ENCODE measurements at regions not wholly inside any gene's neighbourhood (a gene's known extent, or its start where the extent isn't known, plus 50 kb on each side); places are given as distances from the start of the nearest gene placed in this dataset.

DNA sequence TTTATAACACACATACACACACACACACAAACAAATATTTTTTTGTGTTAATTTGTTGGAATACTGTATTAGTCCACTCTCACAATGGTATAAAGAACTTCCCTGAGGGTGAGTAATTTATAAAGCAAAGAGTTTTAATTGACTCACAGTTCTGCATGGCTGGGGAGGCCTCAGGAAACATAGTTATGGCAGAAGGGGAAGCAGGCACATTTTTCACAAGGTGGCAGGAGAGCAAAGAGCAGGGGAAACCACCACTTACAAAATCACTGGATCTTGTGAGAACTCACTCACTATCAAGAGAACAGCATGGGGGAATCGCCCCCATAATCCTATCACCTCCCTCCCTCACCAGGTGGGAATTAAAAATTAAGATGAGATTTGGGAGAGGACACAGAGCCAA lies 205.4 kb upstream of the PTPRD start:
- H3K9me3 Mint-ChIP-seq (ENCODE audit: insufficient read depth) = no peaks in the 10 kb centered on the region
- H3K27me3 Mint-ChIP-seq = no peaks in the 10 kb centered on the region
- Histone ChIP-seq H3K4me2 (replicated peaks; ENCODE audit: low read depth, low read length, poor library complexity, severe bottlenecking) (no peak overlapping the region), H3K4me1 (ENCODE audit: control insufficient read depth in 2 of 2, insufficient read depth in 2 of 2, low read length in 2 of 2) (no peaks in the 10 kb centered on the region), H3K9me3 (ENCODE audit: control extremely low read depth in 1 of 3, control insufficient read depth in 2 of 3, insufficient read depth in 1 of 3, low read length in 2 of 3) (peaks cover 0 to 7% (median 0%) of the 10 kb centered on the region in 3 donors), H3K27ac (ENCODE audit: low read length in 2 of 2) (no peak overlapping the region), H3K9ac (ENCODE audit: low read length) (no peak overlapping the region), H3K4me3 (ENCODE audit: control extremely low read depth in 1 of 5, extremely low read depth in 1 of 5, insufficient read depth in 1 of 5, low read depth in 2 of 5, low read length in 4 of 5) (no peak overlapping the region), H3K36me3 (replicated peaks in 1 of 2; ENCODE audit: control extremely low read depth in 1 of 2, control insufficient read depth in 1 of 2, extremely low read depth in 1 of 2, insufficient read depth in 2 of 2, low read length in 1 of 2) (no peaks in the 10 kb centered on the region), H3K79me2 (ENCODE audit: control insufficient read depth, insufficient read depth, low read length) (no peaks in the 10 kb centered on the region), H4K20me1 (ENCODE audit: control insufficient read depth, insufficient read depth, low read length, poor library complexity, severe bottlenecking) (no peaks in the 10 kb centered on the region), H3K27me3 (replicated peaks in 1 of 4; ENCODE audit: control extremely low read depth in 1 of 4, control insufficient read depth in 3 of 4, insufficient read depth in 4 of 4, low read length in 3 of 4) (no peaks in the 10 kb centered on the region), H2AFZ (ENCODE audit: insufficient read depth, low read depth, low read length, poor library complexity, severe bottlenecking) (no peak overlapping the region)
- DNase-seq (no peak), ATAC-seq (ENCODE audit: low read depth) (no peak)
- no CpG with 5 or more reads among the region's 1 CpG for WGBS (ENCODE audit: insufficient coverage)
- no peaks in the 10 kb centered on the region for H3K4me1 Mint-ChIP-seq
- POLR2A ChIA-PET = no interaction called here
- H3K4me3 Mint-ChIP-seq = no peak overlapping the region
- TF ChIP-seq EZH2 (IDR thresholded peaks at IDR 0.05; ENCODE audit: borderline replicate concordance, insufficient read depth, low read depth, low read length, poor library complexity, severe bottlenecking) = no peak
- TF ChIP-seq, protein P1, sequence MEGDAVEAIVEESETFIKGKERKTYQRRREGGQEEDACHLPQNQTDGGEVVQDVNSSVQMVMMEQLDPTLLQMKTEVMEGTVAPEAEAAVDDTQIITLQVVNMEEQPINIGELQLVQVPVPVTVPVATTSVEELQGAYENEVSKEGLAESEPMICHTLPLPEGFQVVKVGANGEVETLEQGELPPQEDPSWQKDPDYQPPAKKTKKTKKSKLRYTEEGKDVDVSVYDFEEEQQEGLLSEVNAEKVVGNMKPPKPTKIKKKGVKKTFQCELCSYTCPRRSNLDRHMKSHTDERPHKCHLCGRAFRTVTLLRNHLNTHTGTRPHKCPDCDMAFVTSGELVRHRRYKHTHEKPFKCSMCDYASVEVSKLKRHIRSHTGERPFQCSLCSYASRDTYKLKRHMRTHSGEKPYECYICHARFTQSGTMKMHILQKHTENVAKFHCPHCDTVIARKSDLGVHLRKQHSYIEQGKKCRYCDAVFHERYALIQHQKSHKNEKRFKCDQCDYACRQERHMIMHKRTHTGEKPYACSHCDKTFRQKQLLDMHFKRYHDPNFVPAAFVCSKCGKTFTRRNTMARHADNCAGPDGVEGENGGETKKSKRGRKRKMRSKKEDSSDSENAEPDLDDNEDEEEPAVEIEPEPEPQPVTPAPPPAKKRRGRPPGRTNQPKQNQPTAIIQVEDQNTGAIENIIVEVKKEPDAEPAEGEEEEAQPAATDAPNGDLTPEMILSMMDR (IDR thresholded peaks at IDR 0.05) = no peak
- CTCF ChIA-PET = no interaction called here
- intact Hi-C loops (cut with micrococcal nuclease) = no loop called here
- H3K27ac Mint-ChIP-seq = no peak overlapping the region

DNA sequence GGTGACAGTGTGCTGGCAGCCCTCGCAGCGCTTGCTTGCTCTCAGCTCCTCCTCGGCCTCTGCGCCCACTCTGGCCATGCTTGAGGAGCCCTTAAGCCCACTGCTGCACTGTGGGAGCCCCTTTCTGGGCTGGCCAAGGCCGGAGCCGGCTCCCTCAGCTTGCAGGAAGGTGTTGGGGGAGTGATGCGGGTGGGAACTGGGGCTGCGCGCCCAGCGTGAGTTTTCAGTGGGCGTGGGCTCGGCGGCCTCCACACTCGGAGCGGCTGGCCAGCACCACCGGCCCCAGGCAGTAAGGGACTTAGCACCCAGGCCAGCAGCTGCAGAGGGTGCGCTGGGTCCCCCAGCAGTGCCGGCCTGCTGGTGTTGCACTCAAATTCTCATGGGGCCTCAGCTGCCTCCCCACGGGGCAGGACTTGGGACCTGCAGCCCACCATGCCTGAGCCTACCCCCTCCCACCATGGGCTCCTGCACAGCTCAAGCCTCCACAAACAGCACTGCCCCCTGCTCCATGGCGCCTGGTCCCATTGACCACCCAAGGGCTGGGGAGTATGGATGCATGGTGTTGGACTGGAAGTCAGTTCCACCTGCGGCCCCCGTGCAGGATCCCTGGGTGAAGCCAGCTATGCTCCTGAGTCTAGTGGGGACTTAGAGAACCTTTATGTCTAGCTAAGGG lies 223.1 kb upstream of the PTPRD start:
- Histone ChIP-seq H3K4me3 (ENCODE audit: control extremely low read depth in 1 of 5, extremely low read depth in 1 of 5, insufficient read depth in 1 of 5, low read depth in 2 of 5, low read length in 4 of 5) (no peak overlapping the region), H3K27ac (ENCODE audit: low read length in 2 of 2) (no peak overlapping the region), H3K9ac (ENCODE audit: low read length) (no peak overlapping the region), H3K4me2 (replicated peaks; ENCODE audit: low read depth, low read length, poor library complexity, severe bottlenecking) (no peak overlapping the region), H3K79me2 (ENCODE audit: control insufficient read depth, insufficient read depth, low read length) (no peaks in the 10 kb centered on the region), H3K36me3 (replicated peaks in 1 of 2; ENCODE audit: control extremely low read depth in 1 of 2, control insufficient read depth in 1 of 2, extremely low read depth in 1 of 2, insufficient read depth in 2 of 2, low read length in 1 of 2) (no peaks in the 10 kb centered on the region), H3K9me3 (ENCODE audit: control extremely low read depth in 1 of 3, control insufficient read depth in 2 of 3, insufficient read depth in 1 of 3, low read length in 2 of 3) (peaks cover 0 to 9% (median 0%) of the 10 kb centered on the region in 3 donors), H3K27me3 (replicated peaks in 1 of 4; ENCODE audit: control extremely low read depth in 1 of 4, control insufficient read depth in 3 of 4, insufficient read depth in 4 of 4, low read length in 3 of 4) (no peaks in the 10 kb centered on the region), H4K20me1 (ENCODE audit: control insufficient read depth, insufficient read depth, low read length, poor library complexity, severe bottlenecking) (no peaks in the 10 kb centered on the region), H3K4me1 (ENCODE audit: control insufficient read depth in 2 of 2, insufficient read depth in 2 of 2, low read length in 2 of 2) (no peaks in the 10 kb centered on the region), H2AFZ (ENCODE audit: insufficient read depth, low read depth, low read length, poor library complexity, severe bottlenecking) (no peak overlapping the region)
- DNase-seq = no peak
- no peak for ATAC-seq (ENCODE audit: low read depth)
- Mint-ChIP-seq H3K4me1 (no peaks in the 10 kb centered on the region), H3K27me3 (no peaks in the 10 kb centered on the region), H3K9me3 (ENCODE audit: insufficient read depth) (no peaks in the 10 kb centered on the region), H3K4me3 (no peak overlapping the region), H3K27ac (no peak overlapping the region)
- TF ChIP-seq, protein P1 (IDR thresholded peaks at IDR 0.05) = no peak
- TF ChIP-seq EZH2 (IDR thresholded peaks at IDR 0.05; ENCODE audit: borderline replicate concordance, insufficient read depth, low read depth, low read length, poor library complexity, severe bottlenecking) = no peak
- intact Hi-C loops (cut with micrococcal nuclease) = no loop called here
- CTCF ChIA-PET = no interaction called here
- WGBS (ENCODE audit: insufficient coverage) = 97% methylated on average over 21 of the region's 22 CpGs
- POLR2A ChIA-PET = no interaction called here

Measured in B cell (primary cell).